Karpas-422 (cell line): ENCODE measurements at regions not wholly inside any gene's neighbourhood (a gene's known extent, or its start where the extent isn't known, plus 50 kb on each side); places are given as distances from the start of the nearest gene placed in this dataset.

Experiments used
- DNase-seq: peaks from one replicate; pipeline ENCODE4 v3.0.0-alpha.2; 2015
- H2AFZ ChIP-seq: fragments of 200-600 bp; sonication (generic); 2 replicates; pipeline ENCODE4 v1.6.1; 2014; ENCODE audit warnings: antibody characterized with exemption, low read length, mixed read lengths
- H3K27ac ChIP-seq: fragments of 200-600 bp; sonication (generic); 2 replicates; pipeline ENCODE4 v1.5.1; 2014; ENCODE audit warnings: mild to moderate bottlenecking, low read length, moderate library complexity
- H3K27me3 ChIP-seq: fragments of 200-600 bp; sonication (generic); 2 replicates; pipeline ENCODE4 v1.6.1; 2014; ENCODE audit warnings: low read length, mixed read lengths
- H3K36me3 ChIP-seq: fragments of 200-600 bp; sonication (generic); 2 replicates; pipeline ENCODE4 v1.6.1; 2014; ENCODE audit warnings: low read length, mixed read lengths; ENCODE audit not compliant: insufficient read depth
- H3K4me1 ChIP-seq: fragments of 200-600 bp; sonication (generic); 2 replicates; pipeline ENCODE4 v1.6.1; 2014; ENCODE audit warnings: mild to moderate bottlenecking, low read length, mixed read lengths
- H3K4me2 ChIP-seq: fragments of 200-600 bp; sonication (generic); 2 replicates; pipeline ENCODE4 v1.6.1; 2014; ENCODE audit warnings: low read length, low read depth, mild to moderate bottlenecking; ENCODE audit not compliant: poor library complexity, severe bottlenecking
- H3K4me3 ChIP-seq: fragments of 200-600 bp; sonication (generic); 2 replicates; pipeline ENCODE4 v1.5.1; 2014; ENCODE audit warnings: mild to moderate bottlenecking, antibody characterized with exemption, low read length, mixed read lengths
- H3K79me2 ChIP-seq: fragments of 200-600 bp; sonication (generic); 2 replicates; pipeline ENCODE4 v1.6.1; 2014; ENCODE audit warnings: mild to moderate bottlenecking, low read length, mixed read lengths
- H3K9ac ChIP-seq: fragments of 200-600 bp; sonication (generic); 2 replicates; pipeline ENCODE4 v1.6.0; 2014; ENCODE audit warnings: low read length
- H3K9me2 ChIP-seq: fragments of 200-600 bp; sonication (generic), shearing (Covaris generic); replicated peaks from 2 replicates; pipeline ENCODE4 v1.6.0; 2014; ENCODE audit warnings: mild to moderate bottlenecking, low read length, moderate library complexity; ENCODE audit not compliant: insufficient read depth
- H3K9me3 ChIP-seq: fragments of 300-700, 200-600 bp; sonication (generic); 2 replicates; pipeline ENCODE4 v1.6.1; 2014; ENCODE audit warnings: low read length, mixed read lengths
- H4K20me1 ChIP-seq: fragments of 200-600 bp; sonication (generic); 2 replicates; pipeline ENCODE4 v1.6.1; 2014; ENCODE audit warnings: mild to moderate bottlenecking, antibody characterized with exemption, low read length, low read depth; ENCODE audit not compliant: insufficient read depth

- Histone ChIP-seq H2AFZ (no peak overlapping the region), H3K4me1 (no peaks in the 10 kb centered on the region), H4K20me1 (no peaks in the 10 kb centered on the region), H3K4me3 (no peak overlapping the region), H3K36me3 (no peaks in the 10 kb centered on the region), H3K9ac (no peak overlapping the region), H3K4me2 (no peak overlapping the region), H3K27ac (no peak overlapping the region), H3K79me2 (no peaks in the 10 kb centered on the region), H3K9me3 (peaks cover 9% of the 10 kb centered on the region), H3K27me3 (no peaks in the 10 kb centered on the region), H3K9me2 (no peaks in the 10 kb centered on the region)
- DNase-seq = no peak
These were observed 90.2 kb downstream of the SHOX start for GRCh38 chrX:720825-721224.

GRCh38 chrX:720250-720649, 89.7 kb downstream of the SHOX start:
- Histone ChIP-seq H3K4me1 (no peaks in the 10 kb centered on the region), H3K4me3 (no peak overlapping the region), H3K9me3 (peaks cover 9% of the 10 kb centered on the region), H3K36me3 (no peaks in the 10 kb centered on the region), H3K9ac (no peak overlapping the region), H3K27me3 (no peaks in the 10 kb centered on the region), H3K79me2 (no peaks in the 10 kb centered on the region), H3K4me2 (no peak overlapping the region), H2AFZ (no peak overlapping the region), H3K9me2 (no peaks in the 10 kb centered on the region), H4K20me1 (no peaks in the 10 kb centered on the region), H3K27ac (no peak overlapping the region)
- DNase-seq = no peak

GRCh38 chrX:716136-716535, 85.5 kb downstream of the SHOX start:
- Histone ChIP-seq H3K79me2 (no peaks in the 10 kb centered on the region), H3K4me2 (no peak overlapping the region), H3K9me2 (no peaks in the 10 kb centered on the region), H3K36me3 (no peaks in the 10 kb centered on the region), H2AFZ (no peak overlapping the region), H4K20me1 (no peaks in the 10 kb centered on the region), H3K27ac (no peak overlapping the region), H3K4me1 (no peaks in the 10 kb centered on the region), H3K27me3 (no peaks in the 10 kb centered on the region), H3K9ac (no peak overlapping the region), H3K4me3 (no peak overlapping the region), H3K9me3 (peaks cover 9% of the 10 kb centered on the region)
- no peak for DNase-seq

GRCh38 chrX:714131-714530, 83.5 kb downstream of the SHOX start:
- Histone ChIP-seq H3K9me2 (no peaks in the 10 kb centered on the region), H3K27ac (no peak overlapping the region), H2AFZ (no peak overlapping the region), H3K9ac (no peak overlapping the region), H3K79me2 (no peaks in the 10 kb centered on the region), H3K4me2 (no peak overlapping the region), H3K36me3 (no peaks in the 10 kb centered on the region), H3K27me3 (no peaks in the 10 kb centered on the region), H3K9me3 (peaks cover 9% of the 10 kb centered on the region), H3K4me1 (no peaks in the 10 kb centered on the region), H3K4me3 (no peak overlapping the region), H4K20me1 (no peaks in the 10 kb centered on the region)
- no peak for DNase-seq
